HepG2 (cell line): ENCODE measurements at regions not wholly inside any gene's neighbourhood (a gene's known extent, or its start where the extent isn't known, plus 50 kb on each side); places are given as distances from the start of the nearest gene placed in this dataset.
"Not testable (repeated sequence)": the region's sequence is repeated elsewhere in the genome, so short reads cannot be mapped to it uniquely, and the experiment has no call there.

Experiments used
- ATAC-seq: fragments of 200-7000 bp; cut with Tn5 transposase; 3 replicates; pipeline ENCODE4 v1.9.1; 2020; ENCODE audit warnings: mild to moderate bottlenecking, moderate library complexity
- BruUV-seq: library from RNA; stranded (reverse); fragments of 400-500 nt; replicated peaks from 2 replicates; lab custom pipeline; 2021; lab: Mats Ljungman, UMichigan
- CTCF ChIA-PET: fragments of 300-600 bp; formaldehyde crosslinking; extraction: SDS; loops from one replicate; lab custom pipeline; 2021; ENCODE audit warnings: low total read pairs, inconsistent platforms, low intra/inter-chr PET ratio; lab: Yijun Ruan, JAX
- POLR2A ChIA-PET: fragments of 350-600 bp; sonication (Branson Sonifier 250); formaldehyde crosslinking; loops from one replicate; lab custom pipeline; 2020; ENCODE audit warnings: antibody characterized with exemption, inconsistent platforms; lab: Yijun Ruan, JAX
- DNase-seq: peaks from one replicate; pipeline ENCODE4 v3.0.0-alpha.2; 2015; ENCODE audit warnings: low spot score
- FAIRE-seq: peaks from 3 replicates; lab custom pipeline; 2011; peaks lifted over from hg19 to GRCh38; lab: Jason Lieb, UNC
- H2AFZ ChIP-seq: one replicate; pipeline ENCODE4 v1.6.1; 2011; ENCODE audit warnings: low read length, inconsistent platforms
- H3K27ac ChIP-seq: fragments of 300-600 bp; 3 replicates; pipeline ENCODE4 v1.8.0; 2011; ENCODE audit warnings: mixed run types, mild to moderate bottlenecking, mixed read lengths, low read length, inconsistent platforms; ENCODE audit not compliant: insufficient read depth; ENCODE audit errors: extremely low read length
- H3K27me3 ChIP-seq, 2 experiments: fragments of 200-600 bp in 1 of 2; 2 replicates in 1 of 2; 3 replicates in 1 of 2; pipeline versions ENCODE4 v1.6.0 to v1.8.0; 2011; ENCODE audit warnings: low read length in 2 of 2, mild to moderate bottlenecking in 2 of 2, moderate library complexity in 2 of 2, inconsistent platforms in 1 of 2; ENCODE audit not compliant: insufficient read depth in 2 of 2, control insufficient read depth in 1 of 2
- H3K36me3 ChIP-seq, 2 experiments: fragments of 200-600 bp in 1 of 2; replicated peaks in 1 of 2; 2 replicates in 1 of 2; 3 replicates in 1 of 2; pipeline versions ENCODE4 v1.5.1 to v1.8.0; 2011; ENCODE audit warnings: low read length in 2 of 2, inconsistent platforms in 1 of 2; ENCODE audit not compliant: insufficient read depth in 2 of 2, control insufficient read depth in 1 of 2
- H3K4me1 ChIP-seq: 2 replicates; pipeline ENCODE4 v1.5.1; 2012; ENCODE audit warnings: low read length, inconsistent platforms; ENCODE audit not compliant: insufficient read depth
- H3K4me2 ChIP-seq: 2 replicates; pipeline ENCODE4 v1.6.0; 2011; ENCODE audit warnings: low read depth, low read length, inconsistent platforms
- H3K4me3 ChIP-seq, 3 experiments: fragments of 200-600 bp in 1 of 3; sonication (generic), shearing (Covaris generic) in 1 of 3; replicated peaks in 1 of 3; 2 replicates each; pipeline ENCODE4 v1.5.1; 2011 to 2016; ENCODE audit warnings: low read length in 3 of 3, inconsistent platforms in 2 of 3, low read depth in 2 of 3, mild to moderate bottlenecking in 2 of 3, control low read depth in 1 of 3, mixed read lengths in 1 of 3; ENCODE audit not compliant: insufficient read depth in 1 of 3
- H3K79me2 ChIP-seq: one replicate; pipeline ENCODE4 v1.6.1; 2011; ENCODE audit warnings: low read length, inconsistent platforms; ENCODE audit not compliant: insufficient read depth
- H3K9ac ChIP-seq: 2 replicates; pipeline ENCODE4 v1.6.0; 2011; ENCODE audit warnings: mild to moderate bottlenecking, low read depth, low read length, inconsistent platforms; ENCODE audit not compliant: insufficient read depth
- H3K9me3 ChIP-seq: 2 replicates; pipeline ENCODE4 v1.5.1; 2012; ENCODE audit warnings: mild to moderate bottlenecking, low read length
- H4K20me1 ChIP-seq: 2 replicates; pipeline ENCODE4 v1.6.0; 2011; ENCODE audit warnings: inconsistent platforms, mild to moderate bottlenecking, low read length, moderate library complexity; ENCODE audit not compliant: insufficient read depth
- HMGXB3 ChIP-seq: sonication (generic); formaldehyde crosslinking; IDR thresholded peaks from 2 replicates; pipeline ENCODE4 v1.4.0; 2020; ENCODE audit warnings: missing genetic modification reagents, borderline replicate concordance
- TMF1 ChIP-seq: sonication (generic); formaldehyde crosslinking; IDR thresholded peaks from 2 replicates; pipeline ENCODE4 v1.8.1; 2022; ENCODE audit warnings: low read depth, missing genetic modification reagents
- ZNF280D ChIP-seq: sonication (generic); formaldehyde crosslinking; IDR thresholded peaks from 2 replicates; pipeline ENCODE4 v1.5.1; 2020; ENCODE audit warnings: mild to moderate bottlenecking, missing genetic modification reagents
- WGBS: methylation state at CpG from one replicate; pipeline ENCODE4 v1.1.6; 2017; ENCODE audit warnings: low lambda C conversion rate; 5-methylcytosine and 5-hydroxymethylcytosine counted together
- in situ Hi-C: cut with HindIII; loops from 2 replicates; pipeline ENCODE4 v1.10.0; 2017; ENCODE audit warnings: low pct_unique_long_range_greater_than_20kb; ENCODE audit not compliant: extremely low pct_ligation_motif_present
- intact Hi-C: fragments of 100-400 bp; cut with micrococcal nuclease; formaldehyde crosslinking; loops from one replicate; pipeline ENCODE4 v1.10.0; 2022; ENCODE audit not compliant: unreplicated experiment

GRCh38 chr6:68059261-68059660 lies 575.8 kb upstream of the ADGRB3 start (continued):
- TF ChIP-seq HMGXB3 (CRISPR knock-in tag) (no peak), ZNF280D (CRISPR knock-in tag) (no peak), TMF1 (no peak)

GRCh38 chr6:68056596-68056995 lies 578.5 kb upstream of the ADGRB3 start:
- not testable (repeated sequence) for BruUV-seq

More at GRCh38 chr6:68056596-68056995, 578.5 kb upstream of the ADGRB3 start:
- H4K20me1 ChIP-seq, H3K9me3 ChIP-seq, FAIRE-seq, H3K4me2 ChIP-seq, H3K27ac ChIP-seq, POLR2A ChIA-PET, H3K79me2 ChIP-seq, H3K27me3 ChIP-seq, H3K4me1 ChIP-seq, H3K9ac ChIP-seq, H2AFZ ChIP-seq, in situ Hi-C loops, DNase-seq, H3K4me3 ChIP-seq, intact Hi-C loops, ATAC-seq, CTCF ChIA-PET, H3K36me3 ChIP-seq: not testable (repeated sequence)
- WGBS, result 0% methylated on average over 1 of the region's 1 CpG
